ENCODE measurements at regions not wholly inside any gene's neighbourhood (a gene's known extent, or its start where the extent isn't known, plus 50 kb on each side); places are given as distances from the start of the nearest gene placed in this dataset.

DNA sequence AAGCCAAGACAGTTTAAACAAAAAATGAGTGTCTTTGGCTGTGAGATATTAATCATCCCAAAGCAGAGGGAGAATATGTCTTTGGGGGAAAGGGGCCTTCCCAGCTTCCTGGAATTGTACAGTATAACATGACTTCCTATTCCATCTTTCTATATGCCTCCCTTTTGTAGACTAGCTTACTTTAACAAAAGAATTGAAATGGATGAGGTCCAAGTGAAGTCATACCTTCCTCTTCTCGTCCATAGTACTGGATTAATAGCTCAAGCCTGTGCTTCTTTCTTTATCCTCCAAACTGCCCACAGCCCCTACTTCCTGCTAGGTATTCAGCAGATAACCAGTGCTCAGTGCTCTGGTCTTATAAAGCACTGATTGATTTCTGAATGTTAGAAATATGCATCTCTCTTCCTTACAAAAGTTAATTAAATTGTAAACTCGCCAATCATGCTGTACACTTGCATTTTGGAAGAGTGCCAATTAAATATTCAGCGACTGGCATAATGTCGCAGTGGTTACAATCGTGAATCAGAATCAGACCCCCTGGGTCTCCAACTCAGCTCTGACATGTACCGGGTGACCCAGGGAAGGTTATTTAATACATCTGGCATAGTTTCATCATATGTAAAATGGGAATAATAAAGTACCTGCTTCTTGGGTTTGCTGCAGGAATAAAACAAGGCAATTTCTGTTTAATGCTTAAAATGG, 325.1 kb downstream of the RND3 start:
- no peak for DNase-seq
- no peaks in the 10 kb centered on the region for H3K27me3 ChIP-seq
- 49 to 59% methylated on average over 6 of the region's 6 CpGs for WGBS, 2 donors
- no peak for ATAC-seq
- no peak for TF ChIP-seq CTCF (IDR thresholded peaks at IDR 0.05)
- no peak for TF ChIP-seq POLR2A (IDR thresholded peaks at IDR 0.05)
- H3K27ac ChIP-seq: no peak overlapping the region
- H3K4me1 ChIP-seq: peaks cover 10% of the 10 kb centered on the region
- intact Hi-C loops (cut with DNase I): no loop called here
- no peak overlapping the region for H3K4me3 ChIP-seq
- H3K36me3 ChIP-seq (replicated peaks in 1 of 2; ENCODE audit: insufficient read depth in 1 of 2, low read depth in 2 of 2): no peaks in the 10 kb centered on the region
- no peaks in the 10 kb centered on the region for H3K9me3 ChIP-seq

- TF ChIP-seq POLR2A (IDR thresholded peaks at IDR 0.05): no peak
- TF ChIP-seq CTCF (IDR thresholded peaks at IDR 0.05): no peak
- Histone ChIP-seq H3K27me3 (no peaks in the 10 kb centered on the region), H3K4me3 (no peak overlapping the region), H3K36me3 (replicated peaks in 1 of 2; ENCODE audit: insufficient read depth in 1 of 2, low read depth in 2 of 2) (no peaks in the 10 kb centered on the region), H3K9me3 (no peaks in the 10 kb centered on the region), H3K27ac (no peak overlapping the region), H3K4me1 (no peaks in the 10 kb centered on the region)
- ATAC-seq (no peak), DNase-seq (no peak)
- intact Hi-C loops (cut with DNase I): no loop called here
- 75 to 83% methylated on average over 6 of the region's 6 CpGs for WGBS, 2 donors
Measured at GRCh38 chr2:150160058-150160457, 327.4 kb downstream of the RND3 start.

GRCh38 chr2:150159300-150159699, 328.2 kb downstream of the RND3 start:
- no peak for DNase-seq
- ATAC-seq: no peak
- intact Hi-C loops (cut with DNase I): no loop called here
- Histone ChIP-seq H3K27me3 (no peaks in the 10 kb centered on the region), H3K27ac (no peak overlapping the region), H3K9me3 (no peaks in the 10 kb centered on the region), H3K4me1 (no peaks in the 10 kb centered on the region), H3K36me3 (replicated peaks in 1 of 2; ENCODE audit: insufficient read depth in 1 of 2, low read depth in 2 of 2) (no peaks in the 10 kb centered on the region), H3K4me3 (no peak overlapping the region)
- WGBS, 2 donors: 75 to 78% methylated on average over 4 of the region's 4 CpGs
- TF ChIP-seq CTCF (IDR thresholded peaks at IDR 0.05): no peak
- no peak for TF ChIP-seq POLR2A (IDR thresholded peaks at IDR 0.05)

DNA sequence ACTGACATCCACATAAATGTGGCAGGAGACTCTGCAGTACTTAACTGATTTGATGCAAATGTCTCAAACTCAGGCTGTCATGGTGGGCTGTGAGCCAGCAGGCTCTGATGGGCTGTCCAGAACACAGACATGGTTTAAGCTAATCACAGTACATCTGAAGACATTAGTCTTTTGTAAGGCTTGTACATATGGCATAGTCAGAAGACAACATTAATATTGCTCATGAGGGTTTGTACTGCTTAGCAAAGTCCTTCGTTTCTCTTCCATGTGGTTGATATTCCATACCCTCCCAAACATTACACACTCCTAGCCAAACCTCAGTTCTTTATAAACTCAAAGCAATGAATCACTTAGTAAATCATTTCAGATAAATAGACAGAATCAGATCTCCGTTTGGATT, 330.6 kb downstream of the RND3 start:
- ATAC-seq: no peak
- no peak for TF ChIP-seq POLR2A (IDR thresholded peaks at IDR 0.05)
- no peak for TF ChIP-seq CTCF (IDR thresholded peaks at IDR 0.05)
- no peak overlapping the region for H3K4me3 ChIP-seq
- intact Hi-C loops (cut with DNase I): no loop called here
- no peaks in the 10 kb centered on the region for H3K9me3 ChIP-seq
- H3K27ac ChIP-seq: no peak overlapping the region
- DNase-seq: no peak
- no peaks in the 10 kb centered on the region for H3K4me1 ChIP-seq
- H3K27me3 ChIP-seq: no peaks in the 10 kb centered on the region
- no peaks in the 10 kb centered on the region for H3K36me3 ChIP-seq (replicated peaks in 1 of 2; ENCODE audit: insufficient read depth in 1 of 2, low read depth in 2 of 2)
- WGBS, 2 donors: 66% methylated on average over 2 of the region's 2 CpGs

GRCh38 chr2:150156415-150156814, 331.1 kb downstream of the RND3 start:
- ATAC-seq (no peak), DNase-seq (no peak)
- Histone ChIP-seq H3K9me3 (no peaks in the 10 kb centered on the region), H3K27me3 (no peaks in the 10 kb centered on the region), H3K36me3 (replicated peaks in 1 of 2; ENCODE audit: insufficient read depth in 1 of 2, low read depth in 2 of 2) (no peaks in the 10 kb centered on the region), H3K4me3 (no peak overlapping the region), H3K27ac (no peak overlapping the region), H3K4me1 (no peaks in the 10 kb centered on the region)
- intact Hi-C loops (cut with DNase I): no loop called here
- WGBS, 2 donors: 73 to 80% methylated on average over 3 of the region's 3 CpGs
- TF ChIP-seq CTCF (IDR thresholded peaks at IDR 0.05): no peak
- no peak for TF ChIP-seq POLR2A (IDR thresholded peaks at IDR 0.05)
